RKO (cell line): ENCODE measurements at regions not wholly inside any gene's neighbourhood (a gene's known extent, or its start where the extent isn't known, plus 50 kb on each side); places are given as distances from the start of the nearest gene placed in this dataset.
"Not testable (repeated sequence)": the region's sequence is repeated elsewhere in the genome, so short reads cannot be mapped to it uniquely, and the experiment has no call there.

ENCODE experiments used
- DNase-seq: peaks from one replicate; pipeline ENCODE4 v3.0.0-alpha.2; 2016; ENCODE audit warnings: low spot score

- DNase-seq: no peak
These were observed 232.8 kb upstream of the ATP5MC3 start for GRCh38 chr2:175414191-175414881.

GRCh38 chr2:175410941-175411340 is 229.4 kb upstream of the ATP5MC3 start:
- DNase-seq: not testable (repeated sequence)

GRCh38 chr2:175404839-175405238 is 223.3 kb upstream of the ATP5MC3 start:
- DNase-seq: no peak

- DNase-seq: no peak
These were observed 222.2 kb upstream of the ATP5MC3 start for GRCh38 chr2:175403599-175404221.

- no peak for DNase-seq
These were observed 221.1 kb upstream of the ATP5MC3 start for GRCh38 chr2:175402571-175402970.

GRCh38 chr2:175401956-175402469 is 220.5 kb upstream of the ATP5MC3 start:
- no peak for DNase-seq

- no peak for DNase-seq
These were observed 219.5 kb upstream of the ATP5MC3 start for GRCh38 chr2:175400975-175401374.

- no peak for DNase-seq
These were observed 217.8 kb upstream of the ATP5MC3 start for GRCh38 chr2:175399326-175399725.

GRCh38 chr2:175398848-175399247 is 217.3 kb upstream of the ATP5MC3 start:
- DNase-seq: no peak

- no peak for DNase-seq
These were observed 215.2 kb upstream of the ATP5MC3 start for GRCh38 chr2:175396696-175397095.

GRCh38 chr2:175393851-175394250 is 212.3 kb upstream of the ATP5MC3 start:
- DNase-seq: no peak

GRCh38 chr2:175383286-175383685 is 201.8 kb upstream of the ATP5MC3 start:
- DNase-seq: no peak

GRCh38 chr2:175373729-175374128 is 192.2 kb upstream of the ATP5MC3 start:
- DNase-seq: no peak

GRCh38 chr2:175372704-175373701 is 191.5 kb upstream of the ATP5MC3 start:
- no peak for DNase-seq

GRCh38 chr2:175371378-175371777 is 189.9 kb upstream of the ATP5MC3 start:
- DNase-seq: no peak

GRCh38 chr2:175366815-175367214 is 185.3 kb upstream of the ATP5MC3 start:
- peak; percentile 51 for DNase-seq

- DNase-seq: no peak
These were observed 182.2 kb upstream of the ATP5MC3 start for GRCh38 chr2:175363699-175364098.

- DNase-seq: no peak
These were observed 180.8 kb upstream of the ATP5MC3 start for GRCh38 chr2:175362331-175362730.

GRCh38 chr2:175359710-175360109 is 178.2 kb upstream of the ATP5MC3 start:
- DNase-seq: no peak

GRCh38 chr2:175356901-175357300 is 175.4 kb upstream of the ATP5MC3 start:
- DNase-seq: no peak

GRCh38 chr2:175355246-175355645 is 173.7 kb upstream of the ATP5MC3 start:
- no peak for DNase-seq

- DNase-seq: no peak
These were observed 171.8 kb upstream of the ATP5MC3 start for GRCh38 chr2:175353275-175353674.
